EL (cell line): ENCODE measurements at regions not wholly inside any gene's neighbourhood (a gene's known extent, or its start where the extent isn't known, plus 50 kb on each side); places are given as distances from the start of the nearest gene placed in this dataset.
A peak's percentile ranks its signal among the peaks of the same experiment; 100 is the strongest.

Source experiments
- DNase-seq: peaks from one replicate; pipeline ENCODE4 v3.0.0-alpha.2; 2016

- no peak for DNase-seq
These were observed 208.2 kb upstream of the INHBA start for GRCh38 chr7:41910940-41911600.

GRCh38 chr7:41907444-41907843 is 204.6 kb upstream of the INHBA start:
- no peak for DNase-seq

GRCh38 chr7:41900532-41900931 is 197.6 kb upstream of the INHBA start:
- DNase-seq: no peak

GRCh38 chr7:41899823-41900433 is 197.0 kb upstream of the INHBA start:
- no peak for DNase-seq

GRCh38 chr7:41893656-41894055 is 190.8 kb upstream of the INHBA start:
- no peak for DNase-seq

GRCh38 chr7:41892356-41893100 is 189.6 kb upstream of the INHBA start:
- no peak for DNase-seq

GRCh38 chr7:41891950-41892349 is 189.1 kb upstream of the INHBA start:
- no peak for DNase-seq

- DNase-seq: no peak
These were observed 187.9 kb upstream of the INHBA start for GRCh38 chr7:41890631-41891274.

- no peak for DNase-seq
These were observed 186.6 kb upstream of the INHBA start for GRCh38 chr7:41889472-41889871.

GRCh38 chr7:41889040-41889439 is 186.2 kb upstream of the INHBA start:
- DNase-seq: no peak

GRCh38 chr7:41887416-41887815 is 184.5 kb upstream of the INHBA start:
- no peak for DNase-seq

GRCh38 chr7:41886901-41887311 is 184.0 kb upstream of the INHBA start:
- DNase-seq: peak; percentile 98

GRCh38 chr7:41886262-41886900 is 183.5 kb upstream of the INHBA start:
- peak; percentile 93 for DNase-seq

GRCh38 chr7:41885748-41886147 is 182.9 kb upstream of the INHBA start:
- peak; percentile 30 for DNase-seq

- peak; percentile 61 for DNase-seq
These were observed 182.2 kb upstream of the INHBA start for GRCh38 chr7:41885078-41885477.

GRCh38 chr7:41882745-41883420 is 180.0 kb upstream of the INHBA start:
- no peak for DNase-seq

- no peak for DNase-seq
These were observed 179.4 kb upstream of the INHBA start for GRCh38 chr7:41882256-41882655.

GRCh38 chr7:41881331-41882130 is 178.6 kb upstream of the INHBA start:
- no peak for DNase-seq

- DNase-seq: peak; percentile 97
These were observed 177.2 kb upstream of the INHBA start for GRCh38 chr7:41880107-41880506.

- no peak for DNase-seq
These were observed 176.5 kb upstream of the INHBA start for GRCh38 chr7:41879403-41879802.
